ENCODE measurements at regions not wholly inside any gene's neighbourhood (a gene's known extent, or its start where the extent isn't known, plus 50 kb on each side); places are given as distances from the start of the nearest gene placed in this dataset.

GRCh38 chr4:126742048-126742447 is 890.7 kb upstream of the INTU start:
- TF ChIP-seq ZC3H10 (CRISPR knock-in tag; IDR thresholded peaks at IDR 0.05), result no peak
- TF ChIP-seq TOX (CRISPR knock-in tag; IDR thresholded peaks at IDR 0.05; ENCODE audit: borderline replicate concordance), result no peak
- TF ChIP-seq TSHZ2 (CRISPR knock-in tag; IDR thresholded peaks at IDR 0.05), result no peak
- TF ChIP-seq ESRRG (CRISPR knock-in tag; IDR thresholded peaks at IDR 0.05), result no peak
- no peak for TF ChIP-seq ZFP30 (CRISPR knock-in tag; IDR thresholded peaks at IDR 0.05)
- TF ChIP-seq PATZ1 (CRISPR knock-in tag; IDR thresholded peaks at IDR 0.05; ENCODE audit: borderline replicate concordance), result no peak
- ATAC-seq, result no peak

- no peak for ATAC-seq
- TF ChIP-seq GLIS3 (CRISPR knock-in tag; IDR thresholded peaks at IDR 0.05) (no peak), POU6F1 (CRISPR knock-in tag; IDR thresholded peaks at IDR 0.05; ENCODE audit: borderline replicate concordance, low read depth) (no peak), BACH2 (CRISPR knock-in tag; IDR thresholded peaks at IDR 0.05; ENCODE audit: borderline replicate concordance) (no peak), ZFP3 (CRISPR knock-in tag; IDR thresholded peaks at IDR 0.05) (no peak), ZFP30 (CRISPR knock-in tag; IDR thresholded peaks at IDR 0.05) (no peak), TSHZ2 (CRISPR knock-in tag; IDR thresholded peaks at IDR 0.05) (no peak)
Measured at GRCh38 chr4:126742885-126743284, 889.9 kb upstream of the INTU start.

- no peak for TF ChIP-seq PPARA (CRISPR knock-in tag; IDR thresholded peaks at IDR 0.05; ENCODE audit: borderline replicate concordance)
- TF ChIP-seq ESRRG (CRISPR knock-in tag; IDR thresholded peaks at IDR 0.05), result no peak
- TF ChIP-seq ISL1 (CRISPR knock-in tag; IDR thresholded peaks at IDR 0.05), result no peak
- no peak for ATAC-seq
Measured at GRCh38 chr4:126748736-126749135, 884.0 kb upstream of the INTU start.

- ATAC-seq, result no peak
- TF ChIP-seq CSDC2 (CRISPR knock-in tag; IDR thresholded peaks at IDR 0.05), result no peak
- no peak for TF ChIP-seq ZNF8 (CRISPR knock-in tag; IDR thresholded peaks at IDR 0.05)
- TF ChIP-seq TCF4 (CRISPR knock-in tag; IDR thresholded peaks at IDR 0.05; ENCODE audit: borderline replicate concordance), result no peak
- no peak for TF ChIP-seq CSRNP3 (CRISPR knock-in tag; IDR thresholded peaks at IDR 0.05)
- TF ChIP-seq TSHZ2 (CRISPR knock-in tag; IDR thresholded peaks at IDR 0.05), result no peak
- no peak for TF ChIP-seq PPARA (CRISPR knock-in tag; IDR thresholded peaks at IDR 0.05; ENCODE audit: borderline replicate concordance)
- TF ChIP-seq ISL1 (CRISPR knock-in tag; IDR thresholded peaks at IDR 0.05), result no peak
- TF ChIP-seq ZC3H10 (CRISPR knock-in tag; IDR thresholded peaks at IDR 0.05), result no peak
- TF ChIP-seq RARB (CRISPR knock-in tag; IDR thresholded peaks at IDR 0.05), result no peak
- no peak for TF ChIP-seq BACH2 (CRISPR knock-in tag; IDR thresholded peaks at IDR 0.05; ENCODE audit: borderline replicate concordance)
- TF ChIP-seq SNAI2 (CRISPR knock-in tag; IDR thresholded peaks at IDR 0.05), result no peak
- TF ChIP-seq ARNTL (CRISPR knock-in tag; IDR thresholded peaks at IDR 0.05; ENCODE audit: borderline replicate concordance, low read depth), result no peak
- TF ChIP-seq CREB5 (CRISPR knock-in tag; IDR thresholded peaks at IDR 0.05; ENCODE audit: low read depth), result no peak
- TF ChIP-seq ESRRG (CRISPR knock-in tag; IDR thresholded peaks at IDR 0.05), result no peak
- no peak for TF ChIP-seq ZFP3 (CRISPR knock-in tag; IDR thresholded peaks at IDR 0.05)
- TF ChIP-seq ZNF70 (CRISPR knock-in tag; IDR thresholded peaks at IDR 0.05), result no peak
- no peak for TF ChIP-seq TOX (CRISPR knock-in tag; IDR thresholded peaks at IDR 0.05; ENCODE audit: borderline replicate concordance)
Measured at GRCh38 chr4:126750723-126751122, 882.0 kb upstream of the INTU start.
